ENCODE measurements at regions not wholly inside any gene's neighbourhood (a gene's known extent, or its start where the extent isn't known, plus 50 kb on each side); places are given as distances from the start of the nearest gene placed in this dataset.

DNA sequence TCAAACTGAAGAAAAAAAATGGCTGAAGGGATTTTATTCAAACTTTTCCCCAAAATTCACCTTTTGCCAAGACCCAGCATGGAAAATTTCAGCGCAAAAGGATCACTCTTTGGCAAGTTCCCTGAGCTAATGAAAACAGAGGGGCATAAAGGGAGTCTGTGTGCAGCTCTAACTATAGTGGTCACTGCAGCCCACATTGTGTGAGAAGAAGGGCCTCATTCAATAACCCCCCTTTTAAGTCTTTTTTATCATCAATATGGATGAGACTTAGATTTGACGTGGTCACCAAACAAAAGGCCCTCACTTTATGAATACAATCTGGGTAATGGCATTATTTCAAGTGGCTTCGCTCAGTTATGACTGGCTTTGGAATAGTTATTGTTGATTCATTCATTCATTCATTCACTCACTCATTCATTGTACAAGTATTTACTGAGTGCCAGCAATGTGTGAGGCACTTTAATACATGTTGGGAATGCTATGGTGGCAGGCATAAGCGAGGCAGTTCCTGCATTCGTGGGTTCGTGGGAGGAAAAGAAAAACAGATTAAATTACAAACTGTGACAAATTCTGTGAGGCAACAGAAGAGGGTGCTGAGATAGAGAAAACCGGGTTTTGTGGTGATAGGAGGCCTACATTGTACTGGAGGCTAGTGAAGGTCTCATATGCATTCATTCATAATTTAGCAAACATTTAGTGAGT is 145.7 kb upstream of the KLF4 start:
- no peaks in the 10 kb centered on the region for H3K9me3 ChIP-seq
- H3K27ac ChIP-seq, result peak overlapping the region in 1 of 4 donors; percentile 98
- no peak for DNase-seq
- H3K4me3 ChIP-seq, result no peak overlapping the region
- intact Hi-C loops (cut with DNase I), result loop anchor here (5.0 kb wide), 1 partner anchor 148 kb away; the partner anchor contains the start of gene KLF4
- no peaks in the 10 kb centered on the region for H3K36me3 ChIP-seq
- H3K4me1 ChIP-seq, result peaks cover 7 to 29% (median 21%) of the 10 kb centered on the region in 3 donors
- WGBS, 2 donors, result 72 to 73% methylated on average over 7 of the region's 7 CpGs
- peaks cover 0 to 8% (median 0%) of the 10 kb centered on the region in 4 donors for H3K27me3 ChIP-seq
- TF ChIP-seq POLR2A (IDR thresholded peaks at IDR 0.05), result no peak
- no peak for TF ChIP-seq CTCF (IDR thresholded peaks at IDR 0.05)

DNA sequence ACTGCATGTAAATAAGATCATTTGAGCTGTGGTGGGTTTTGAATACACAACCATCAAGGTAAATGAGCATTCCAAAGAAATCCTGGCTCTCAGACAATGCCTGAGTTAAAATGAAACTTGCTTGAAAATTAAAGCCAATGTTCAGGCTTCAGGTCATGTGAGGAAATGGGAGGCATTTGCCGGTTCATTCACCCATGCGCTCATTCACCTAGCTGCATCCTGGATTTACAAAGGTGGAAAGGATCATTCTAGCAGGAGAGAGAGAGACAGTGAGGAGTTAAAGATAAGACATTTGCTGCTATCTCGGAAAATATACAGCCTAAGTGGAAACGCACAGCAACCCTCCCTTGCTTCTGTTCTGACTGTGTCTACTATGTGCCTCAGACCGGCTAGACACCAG is 143.8 kb upstream of the KLF4 start:
- intact Hi-C loops (cut with DNase I), result no loop called here
- no peak for DNase-seq
- Histone ChIP-seq H3K4me1 (peaks cover 7 to 19% (median 11%) of the 10 kb centered on the region in 3 donors), H3K9me3 (no peaks in the 10 kb centered on the region), H3K36me3 (no peaks in the 10 kb centered on the region), H3K4me3 (no peak overlapping the region), H3K27me3 (peaks cover 0 to 8% (median 0%) of the 10 kb centered on the region in 4 donors), H3K27ac (no peak overlapping the region)
- 60 to 67% methylated on average over 5 of the region's 5 CpGs for WGBS, 2 donors
- TF ChIP-seq CTCF (IDR thresholded peaks at IDR 0.05), result no peak
- no peak for TF ChIP-seq POLR2A (IDR thresholded peaks at IDR 0.05)

DNA sequence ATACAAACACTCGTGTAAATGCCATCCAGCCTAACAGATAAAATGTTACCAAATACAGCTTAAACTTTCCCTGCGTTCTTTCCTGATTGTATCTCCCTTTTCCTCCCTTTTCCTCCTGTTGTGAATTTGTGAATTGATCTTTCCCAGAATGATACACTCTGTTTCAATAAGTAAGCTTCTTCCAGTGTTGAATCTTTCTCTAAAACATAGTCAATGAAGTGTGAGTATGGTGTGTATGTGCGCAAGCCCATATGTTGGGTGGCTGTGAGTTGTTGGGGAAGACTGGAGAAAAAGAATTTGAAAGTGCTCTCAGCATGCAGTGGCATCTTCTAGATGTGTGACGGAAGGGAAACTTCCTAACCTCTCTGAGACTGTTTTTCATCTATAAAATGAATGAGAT is 143.1 kb upstream of the KLF4 start:
- no peak for DNase-seq
- peaks cover 7 to 13% (median 11%) of the 10 kb centered on the region in 3 donors for H3K4me1 ChIP-seq
- TF ChIP-seq CTCF (IDR thresholded peaks at IDR 0.05), result no peak
- TF ChIP-seq POLR2A (IDR thresholded peaks at IDR 0.05), result no peak
- no peaks in the 10 kb centered on the region for H3K36me3 ChIP-seq
- no peaks in the 10 kb centered on the region for H3K9me3 ChIP-seq
- 75 to 84% methylated on average over 4 of the region's 4 CpGs for WGBS, 2 donors
- peaks cover 0 to 7% (median 0%) of the 10 kb centered on the region in 4 donors for H3K27me3 ChIP-seq
- intact Hi-C loops (cut with DNase I), result no loop called here
- no peak overlapping the region for H3K4me3 ChIP-seq
- peak overlapping the region in 1 of 4 donors; percentile 39 for H3K27ac ChIP-seq

GRCh38 chr9:107632216-107632615 is 142.6 kb upstream of the KLF4 start:
- no peak overlapping the region for H3K4me3 ChIP-seq
- H3K36me3 ChIP-seq, result no peaks in the 10 kb centered on the region
- H3K9me3 ChIP-seq, result no peaks in the 10 kb centered on the region
- TF ChIP-seq POLR2A (IDR thresholded peaks at IDR 0.05), result no peak
- no peak for TF ChIP-seq CTCF (IDR thresholded peaks at IDR 0.05)
- no peak for DNase-seq
- intact Hi-C loops (cut with DNase I), result no loop called here
- WGBS, 2 donors, result 71 to 75% methylated on average over 7 to 8 of the region's 9 CpGs
- H3K27me3 ChIP-seq, result peaks cover 0 to 3% (median 0%) of the 10 kb centered on the region in 4 donors
- peak overlapping the region in 1 of 4 donors; percentile 39 for H3K27ac ChIP-seq
- H3K4me1 ChIP-seq, result peaks cover 4 to 8% (median 7%) of the 10 kb centered on the region in 3 donors

GRCh38 chr9:107631788-107632187 is 142.2 kb upstream of the KLF4 start:
- H3K36me3 ChIP-seq, result no peaks in the 10 kb centered on the region
- no peak for DNase-seq
- H3K27me3 ChIP-seq, result no peaks in the 10 kb centered on the region
- TF ChIP-seq POLR2A (IDR thresholded peaks at IDR 0.05), result no peak
- no peak for TF ChIP-seq CTCF (IDR thresholded peaks at IDR 0.05)
- H3K4me3 ChIP-seq, result no peak overlapping the region
- no peaks in the 10 kb centered on the region for H3K9me3 ChIP-seq
- intact Hi-C loops (cut with DNase I), result no loop called here
- H3K27ac ChIP-seq, result peak overlapping the region in 1 of 4 donors; percentile 39
- WGBS, 2 donors, result 62 to 84% methylated on average over 3 of the region's 5 CpGs
- peaks cover 0 to 4% (median 3%) of the 10 kb centered on the region in 3 donors for H3K4me1 ChIP-seq
